Kidney glomerular epithelial cell (primary cell): ENCODE measurements at regions not wholly inside any gene's neighbourhood (a gene's known extent, or its start where the extent isn't known, plus 50 kb on each side); places are given as distances from the start of the nearest gene placed in this dataset.

Experiments
- DNase-seq: peaks from one replicate; lab custom pipeline; 2025; lab: John Stamatoyannopoulos, UW

DNA sequence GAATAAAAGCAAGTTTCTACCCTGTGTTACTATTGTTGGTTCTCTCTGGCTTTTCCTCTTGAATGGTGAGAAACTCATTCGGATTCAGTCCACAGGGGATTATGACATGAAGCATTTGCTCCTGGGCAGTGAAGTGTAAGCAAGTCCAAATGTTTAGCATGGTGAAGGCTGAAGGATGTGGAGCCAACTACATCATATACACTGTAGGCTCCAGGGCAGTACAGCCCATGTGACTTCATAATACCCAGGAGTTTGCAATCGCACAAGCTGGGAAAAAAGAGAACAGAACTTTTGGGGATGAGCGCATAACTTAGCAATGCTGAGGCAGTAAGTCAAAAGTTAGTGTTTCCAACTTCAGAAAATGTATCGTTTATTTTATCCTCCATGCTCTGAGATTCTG is 695.7 kb upstream of the POU3F3 start:
- no peak for DNase-seq

DNA sequence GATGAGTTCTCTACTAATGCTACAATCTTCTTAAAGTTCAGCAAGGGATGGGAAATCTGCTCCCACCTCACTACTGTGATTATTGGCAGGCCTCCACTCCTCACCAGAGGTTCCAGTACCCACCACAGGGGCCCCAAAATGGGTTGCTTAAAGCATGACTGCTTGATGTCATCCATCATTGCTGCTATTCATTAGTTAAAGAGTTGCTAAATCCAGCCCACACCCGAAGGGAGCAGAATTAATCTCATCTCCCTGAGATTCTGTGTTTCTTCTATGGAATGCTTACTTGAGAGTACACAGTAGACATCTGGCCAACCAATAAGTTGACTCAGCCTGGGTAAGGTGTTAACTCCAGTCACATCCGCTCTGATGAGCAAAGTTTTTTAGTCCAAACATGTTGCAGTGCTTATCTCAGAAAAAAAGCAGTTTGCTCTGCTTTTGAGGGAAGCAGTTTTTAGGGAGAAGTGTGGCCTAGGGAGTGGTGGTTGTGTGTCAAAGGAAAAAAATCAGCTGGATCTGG is 690.2 kb upstream of the POU3F3 start:
- DNase-seq = no peak

DNA sequence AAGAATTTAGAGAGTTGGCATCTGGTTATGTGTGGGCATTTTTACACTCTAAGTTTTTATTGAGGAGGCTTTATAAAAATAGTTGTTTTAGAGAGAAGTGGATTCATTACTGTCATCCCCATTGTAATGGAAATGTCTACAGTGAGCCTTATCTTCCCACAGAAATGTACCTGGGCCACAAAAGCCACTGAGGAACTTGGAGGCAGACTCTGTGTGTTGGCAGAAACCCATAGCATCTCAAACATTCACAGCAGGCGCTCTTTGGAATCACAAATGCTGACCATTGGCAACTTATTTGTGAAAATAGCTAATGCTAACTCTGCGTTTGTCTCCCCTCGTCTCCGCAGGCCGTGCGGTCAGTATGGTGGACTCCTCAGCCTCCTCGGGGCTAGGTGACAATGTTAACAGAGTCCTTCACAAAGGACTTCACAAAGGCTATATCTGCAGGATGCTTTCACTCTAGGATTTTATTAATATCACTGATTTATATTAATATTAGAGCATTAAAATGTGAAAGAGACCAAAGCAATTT is 689.1 kb upstream of the POU3F3 start:
- DNase-seq = no peak

DNA sequence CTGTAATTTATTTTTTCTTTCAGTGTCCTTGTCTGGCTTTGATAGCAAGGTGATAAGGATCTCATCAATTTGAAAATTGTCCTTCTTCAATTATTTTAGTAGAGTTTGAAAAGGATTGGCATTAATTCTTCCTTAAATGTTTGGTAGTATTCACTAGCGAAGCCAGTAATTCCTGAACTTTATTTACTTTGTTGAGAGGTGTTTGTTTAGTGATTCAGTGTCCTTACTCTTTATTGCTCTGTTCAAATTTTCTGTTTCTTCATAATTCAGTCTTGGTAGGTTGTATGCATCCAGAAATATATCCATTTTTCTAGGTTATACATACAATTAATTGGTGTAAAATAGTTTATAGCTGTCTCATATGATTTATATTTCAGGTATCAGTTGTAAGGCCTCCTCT is 676.7 kb upstream of the POU3F3 start:
- DNase-seq = no peak

DNA sequence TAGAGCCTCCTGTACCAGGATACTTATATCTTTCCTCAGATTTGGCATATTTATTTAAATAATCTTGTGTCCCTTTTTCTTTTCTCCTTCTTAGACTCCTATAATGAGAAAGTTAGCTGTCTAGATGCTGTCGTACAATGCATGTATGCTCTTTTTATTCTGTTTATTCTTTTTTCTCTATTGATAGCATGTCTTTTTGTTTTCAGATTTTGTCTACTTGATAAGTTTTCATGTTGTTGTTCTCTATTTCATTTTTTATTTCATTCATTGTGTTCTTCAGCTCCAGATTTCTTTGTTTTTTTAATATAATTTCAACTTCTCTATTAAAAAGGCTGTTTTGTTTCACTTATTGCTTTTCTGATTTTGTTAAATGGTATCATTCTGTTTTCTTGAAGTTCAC is 674.3 kb upstream of the POU3F3 start:
- no peak for DNase-seq

DNA sequence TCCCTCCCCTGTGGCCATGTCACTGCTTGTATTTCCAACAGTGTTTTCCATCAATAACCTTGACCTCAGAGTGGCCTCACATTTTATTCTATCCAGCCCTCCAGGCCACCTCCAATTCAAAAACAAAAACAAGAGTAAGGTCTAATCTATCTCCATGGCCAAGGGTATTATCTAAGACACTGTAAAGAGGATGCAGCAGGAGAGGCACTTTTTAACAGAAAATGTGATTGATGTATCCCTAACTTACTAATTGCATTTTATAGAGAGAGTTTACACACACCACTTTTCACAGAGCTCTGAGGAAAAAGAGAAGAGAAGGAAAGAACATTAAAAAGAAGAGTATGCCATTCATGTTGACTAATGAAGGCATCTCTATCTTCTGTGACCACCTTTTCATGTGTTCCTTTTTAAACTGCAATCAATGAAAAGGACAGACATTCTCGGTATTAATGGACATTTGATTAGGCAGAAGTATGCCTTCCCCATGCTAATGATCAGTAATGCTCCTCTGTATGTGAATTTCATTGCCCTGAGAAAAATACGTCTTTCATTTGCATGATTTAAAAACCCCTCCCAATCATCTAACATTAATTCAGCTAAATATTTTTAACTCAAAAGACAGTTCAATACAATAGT is 653.3 kb upstream of the POU3F3 start:
- no peak for DNase-seq

DNA sequence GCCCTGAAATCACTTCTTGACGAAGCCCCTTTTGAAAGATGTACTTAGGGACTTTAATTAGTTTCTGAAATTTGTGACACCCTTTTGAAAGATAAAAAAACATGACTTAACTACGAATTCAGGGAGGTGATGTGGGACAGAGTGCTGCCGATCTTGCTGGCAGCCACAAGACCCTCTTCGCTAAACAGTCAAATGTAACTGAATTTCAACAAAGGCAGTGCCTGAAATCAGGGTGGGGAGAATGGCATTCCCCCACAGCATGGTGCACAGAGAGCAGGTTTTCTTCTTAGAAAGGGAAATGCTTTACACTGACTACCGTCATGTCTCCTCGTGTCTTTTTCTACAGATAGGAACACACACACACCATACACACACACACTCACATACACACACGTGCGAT is 640.2 kb upstream of the POU3F3 start:
- no peak for DNase-seq

DNA sequence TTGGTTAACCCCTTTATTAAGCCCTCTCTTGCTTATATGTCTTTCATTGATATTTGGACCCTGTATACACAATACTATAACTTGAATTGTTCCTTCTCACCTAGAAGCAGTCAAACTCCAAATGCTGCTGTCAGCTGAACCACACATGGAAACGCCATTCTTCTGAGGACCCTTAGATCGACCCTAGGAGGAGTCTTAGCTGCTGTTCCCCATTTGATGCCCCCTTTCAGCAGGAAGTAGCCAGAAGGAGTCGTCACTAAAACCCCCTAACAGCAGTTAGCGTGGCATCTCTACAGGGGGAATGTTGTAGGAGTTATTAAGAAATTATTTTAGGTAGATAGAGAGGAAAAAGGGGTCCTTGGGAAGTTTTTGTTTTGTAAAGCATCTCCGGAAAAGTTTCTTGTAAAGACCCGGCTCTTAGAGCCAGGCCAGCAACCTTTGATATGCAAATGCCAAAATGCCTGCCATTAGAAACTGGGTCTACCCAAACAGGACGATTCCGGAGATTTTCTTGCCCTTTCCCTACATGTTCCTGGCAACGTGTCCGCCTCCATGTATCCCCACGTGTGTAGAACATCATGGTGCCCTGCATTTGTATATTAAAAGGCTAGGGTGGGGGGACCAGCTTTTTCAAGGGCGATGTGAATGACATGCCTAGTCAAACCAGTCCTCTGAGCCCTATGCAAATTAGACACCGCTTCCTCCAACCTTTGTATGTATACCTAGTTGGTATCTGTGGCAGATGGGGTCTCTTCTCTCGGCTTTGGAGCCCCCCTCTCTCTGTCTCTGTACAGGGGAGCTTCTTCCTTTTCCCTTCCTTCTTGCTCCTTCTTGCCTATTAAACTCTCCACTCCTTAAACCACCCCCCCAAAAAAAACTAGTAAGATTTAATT is 638.4 kb upstream of the POU3F3 start:
- DNase-seq = no peak

DNA sequence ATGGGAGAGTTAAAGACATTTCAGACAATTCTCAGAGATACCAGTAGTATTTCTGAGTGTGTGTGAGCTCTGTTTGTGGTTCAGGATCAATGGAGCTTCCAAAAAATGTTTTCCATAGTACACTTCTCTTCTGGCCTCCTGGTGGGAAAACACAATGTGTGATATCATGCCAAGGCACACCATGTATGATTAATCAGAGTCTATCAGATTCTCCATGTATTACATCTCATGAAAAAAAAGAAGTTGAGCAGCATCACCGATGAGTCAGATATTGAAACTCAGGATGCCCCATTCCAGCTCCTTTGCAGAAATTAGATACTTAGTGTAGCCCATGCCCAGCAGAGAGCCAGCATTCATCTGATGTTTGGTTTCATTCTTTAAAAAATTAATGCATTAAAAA is 620.3 kb upstream of the POU3F3 start:
- no peak for DNase-seq

DNA sequence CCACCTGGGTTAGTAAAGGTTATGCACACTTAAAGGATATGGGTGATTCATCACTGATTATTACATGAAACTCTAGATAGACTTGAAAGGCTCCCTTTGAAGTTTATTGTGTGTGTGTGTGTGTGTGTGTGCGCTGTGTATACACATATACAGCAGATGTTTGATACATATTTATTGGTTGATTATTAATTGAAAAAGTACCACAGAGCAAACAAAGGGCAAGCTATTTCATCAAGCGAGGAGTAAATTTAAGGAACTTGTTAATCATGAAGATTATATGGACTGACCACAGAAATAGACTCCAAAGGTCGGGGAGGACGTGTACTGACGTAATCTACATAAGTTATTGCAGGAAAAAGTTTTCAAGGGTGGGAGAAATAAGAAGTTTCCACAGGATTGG is 617.4 kb upstream of the POU3F3 start:
- no peak for DNase-seq

DNA sequence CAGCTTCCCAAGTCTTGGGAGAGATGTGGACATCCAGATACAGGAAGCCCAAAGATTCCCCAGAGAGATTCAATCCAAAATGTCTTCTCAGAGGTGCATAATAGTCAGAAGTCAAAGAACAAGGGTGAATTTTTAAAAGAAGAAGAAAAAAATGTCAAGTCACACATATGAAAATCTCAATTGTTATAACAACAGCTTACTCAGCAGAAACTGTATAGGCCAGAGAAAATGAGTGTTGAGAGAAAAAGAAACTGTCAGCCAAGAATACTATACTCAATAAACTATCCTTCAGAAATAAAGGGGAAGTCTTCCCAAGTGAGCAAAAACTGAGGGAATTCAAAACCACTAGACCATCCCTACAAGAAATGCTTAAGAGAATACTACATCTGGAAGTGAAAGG is 612.9 kb upstream of the POU3F3 start:
- DNase-seq = no peak

DNA sequence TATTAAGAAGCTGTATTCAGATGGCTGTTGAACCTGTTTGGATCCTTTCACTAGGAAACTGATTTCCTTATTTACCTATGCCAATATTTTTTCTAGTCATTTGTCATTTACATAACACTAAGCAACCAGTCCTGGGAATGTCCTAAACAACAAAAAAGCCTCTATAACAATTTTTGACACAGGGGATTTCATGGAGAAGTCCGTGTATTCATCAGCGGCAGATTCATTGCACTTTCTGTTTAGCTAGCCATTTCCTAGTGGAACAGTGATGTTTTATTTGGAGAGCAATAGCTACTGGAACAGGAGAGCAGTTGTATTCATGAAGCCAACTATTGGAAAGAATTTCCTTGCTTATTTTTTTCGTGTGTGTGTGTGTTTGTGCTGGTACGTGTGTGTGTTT is 604.3 kb upstream of the POU3F3 start:
- DNase-seq = no peak

DNA sequence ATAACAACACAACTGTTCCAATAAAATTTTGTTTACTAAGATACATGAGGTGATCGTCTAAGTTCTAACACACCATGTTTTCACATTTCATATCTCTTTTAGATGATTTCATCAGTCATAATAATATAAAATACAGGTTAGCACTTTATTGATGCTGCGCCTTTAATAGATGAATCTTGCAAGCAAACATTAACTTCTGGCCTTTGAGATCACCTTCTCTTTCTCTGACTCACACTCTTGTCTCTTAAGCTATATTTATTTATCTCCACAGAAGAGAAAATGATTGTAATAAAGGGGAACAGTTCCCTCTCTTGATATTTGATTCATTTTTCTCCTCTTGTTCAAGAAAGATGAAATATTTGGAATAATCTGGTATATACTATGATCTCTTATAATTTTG is 603.3 kb upstream of the POU3F3 start:
- DNase-seq = peak; percentile 46

DNA sequence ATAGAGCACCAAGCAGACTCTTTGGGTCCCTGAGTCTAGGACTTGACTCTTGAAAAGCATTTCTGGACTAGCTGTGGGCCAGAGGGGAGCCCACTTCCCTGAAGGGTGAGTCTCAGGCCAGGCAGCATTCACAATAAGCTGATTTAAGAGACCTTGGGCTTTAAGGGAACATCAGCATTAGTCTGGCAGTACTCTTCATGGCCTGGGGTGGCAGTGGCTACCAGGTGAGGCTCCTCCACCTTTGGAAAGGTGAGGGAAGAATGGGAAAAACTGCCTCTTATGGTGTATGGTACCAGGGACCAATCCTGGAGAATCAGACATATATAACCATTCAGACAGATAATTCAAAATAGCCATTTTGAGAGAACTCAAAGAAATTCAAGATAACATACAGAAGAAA is 599.9 kb upstream of the POU3F3 start:
- no peak for DNase-seq

DNA sequence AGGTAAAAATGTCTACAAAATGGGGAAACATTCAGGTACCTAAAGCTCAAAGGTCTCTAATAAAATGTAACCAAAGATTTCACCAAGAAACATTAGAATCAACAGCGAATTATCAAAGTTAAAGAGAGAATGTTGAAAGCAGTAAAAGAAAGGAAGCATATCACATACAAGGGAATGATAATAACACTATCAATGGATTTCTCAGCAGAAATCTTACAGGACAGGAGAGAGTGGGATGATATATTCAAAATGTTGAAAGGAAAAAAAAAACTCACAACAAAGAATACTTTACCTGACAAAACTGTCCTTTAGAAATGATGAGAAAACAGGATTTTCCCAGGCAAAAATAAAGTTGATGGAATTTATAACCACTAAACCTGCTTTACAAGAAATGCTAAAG is 591.2 kb upstream of the POU3F3 start:
- DNase-seq = no peak

DNA sequence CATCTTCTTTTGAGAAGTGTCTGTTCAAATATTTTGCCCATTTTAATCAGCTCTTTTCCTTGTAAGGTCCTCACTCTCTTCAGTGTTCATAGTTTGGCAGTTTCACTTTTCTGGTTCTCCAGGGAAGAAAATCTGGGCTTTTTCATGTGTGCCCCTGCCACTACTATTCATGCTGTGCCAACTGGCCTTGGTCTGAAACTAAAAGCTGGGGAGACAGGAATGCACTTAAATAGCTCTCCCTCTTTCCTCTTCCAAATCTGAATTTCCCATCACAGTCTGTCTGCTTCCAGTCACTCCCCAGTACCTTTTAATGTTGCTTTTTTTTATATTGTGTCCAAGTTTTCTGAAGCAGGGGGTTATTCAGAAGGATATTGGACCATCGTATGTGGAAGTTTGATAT is 574.3 kb upstream of the POU3F3 start:
- no peak for DNase-seq

DNA sequence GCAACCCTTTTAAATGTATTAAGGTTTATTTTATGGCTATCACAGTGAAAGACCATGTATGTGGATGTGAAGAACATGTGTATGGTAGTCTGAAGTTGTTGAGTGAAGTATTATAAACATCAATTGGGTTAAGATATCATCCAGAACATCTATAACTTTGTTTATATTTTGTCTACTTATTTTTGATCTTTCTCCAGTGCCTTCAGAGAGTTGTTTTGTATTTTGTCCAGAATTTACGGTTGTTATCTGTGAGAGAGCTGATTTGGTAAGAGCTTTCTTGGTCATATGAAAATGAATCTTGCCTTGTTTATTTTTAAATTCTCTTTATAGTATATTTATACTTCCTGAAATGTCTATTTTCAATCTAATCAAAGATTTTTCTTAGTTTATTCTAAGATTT is 573.7 kb upstream of the POU3F3 start:
- DNase-seq = no peak

DNA sequence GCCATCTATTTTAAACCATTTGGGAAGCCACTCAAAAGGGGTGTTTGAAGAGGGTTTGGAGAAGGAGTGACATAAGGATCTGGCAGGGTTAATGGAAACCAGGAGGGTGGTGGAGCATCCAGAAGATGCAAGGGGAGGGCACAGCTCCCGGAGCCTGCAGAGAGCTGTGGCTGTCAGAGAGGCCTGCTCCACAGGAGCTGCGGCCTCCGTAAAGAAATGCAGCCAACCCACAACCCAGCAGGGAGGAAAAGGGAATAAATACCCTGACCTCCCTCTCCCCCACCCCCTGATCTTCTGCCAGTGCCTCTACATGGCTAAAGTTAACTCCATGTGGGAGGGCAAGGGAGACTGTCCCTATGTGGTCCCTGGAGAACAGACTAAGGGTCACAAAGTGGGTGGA is 567.1 kb upstream of the POU3F3 start:
- DNase-seq = no peak

DNA sequence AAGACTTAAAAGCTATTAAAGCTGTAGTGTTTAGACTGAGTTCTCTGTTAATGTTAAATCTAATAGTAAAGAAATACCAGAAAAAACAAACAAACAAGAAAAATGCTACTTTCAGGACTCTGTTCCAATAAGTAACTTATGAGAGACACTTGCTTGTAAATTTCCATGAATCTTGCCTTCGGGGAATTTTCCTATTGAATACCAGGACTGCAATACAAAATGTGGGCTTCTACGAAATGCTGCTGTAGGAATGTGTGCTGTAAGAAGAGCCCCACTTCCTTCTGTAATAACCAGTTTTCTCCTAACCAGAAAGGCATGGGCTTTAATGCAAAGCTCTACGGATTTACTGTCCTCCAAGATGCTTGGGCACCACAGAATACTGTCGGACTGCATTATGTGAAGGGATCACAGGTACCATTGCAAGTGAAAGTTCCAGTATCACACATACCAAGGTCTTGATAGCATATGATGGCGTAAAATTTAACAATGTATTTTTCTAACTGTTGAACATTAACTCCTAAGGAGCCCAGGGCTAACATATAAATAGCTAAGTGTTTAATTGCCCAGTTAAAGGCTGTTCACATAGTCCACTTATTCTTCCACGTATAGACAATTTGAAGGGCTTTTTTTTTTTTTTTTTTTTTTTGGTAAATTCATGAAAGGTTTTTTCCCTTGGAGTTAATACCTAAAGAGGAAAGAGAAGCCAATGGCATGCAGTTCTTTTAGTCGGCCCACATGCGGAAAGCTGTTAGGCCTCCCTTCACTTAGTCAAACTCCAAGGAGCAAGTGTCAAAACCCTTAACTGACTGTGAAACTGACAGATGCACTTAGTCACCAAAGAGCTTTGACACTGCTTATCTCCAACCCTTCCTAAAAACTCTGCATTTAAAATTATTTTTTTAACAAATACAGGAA is 564.0 kb upstream of the POU3F3 start:
- DNase-seq = peak; percentile 16

DNA sequence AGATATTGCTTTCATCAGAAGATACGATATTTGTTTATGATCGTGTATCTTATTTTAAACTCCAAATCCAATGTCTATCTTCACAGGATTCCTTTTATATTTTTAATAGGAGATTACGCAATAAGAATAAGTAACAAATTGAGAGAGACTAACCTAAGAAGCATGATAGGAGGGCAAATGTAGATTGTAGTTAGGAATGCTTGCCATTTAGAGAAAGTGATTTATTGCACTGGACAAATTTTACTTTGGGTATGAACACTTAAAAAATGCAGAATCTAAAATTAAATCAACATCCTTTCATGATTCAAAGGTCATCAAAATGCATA is 563.4 kb upstream of the POU3F3 start:
- peak; percentile 40 for DNase-seq

DNA sequence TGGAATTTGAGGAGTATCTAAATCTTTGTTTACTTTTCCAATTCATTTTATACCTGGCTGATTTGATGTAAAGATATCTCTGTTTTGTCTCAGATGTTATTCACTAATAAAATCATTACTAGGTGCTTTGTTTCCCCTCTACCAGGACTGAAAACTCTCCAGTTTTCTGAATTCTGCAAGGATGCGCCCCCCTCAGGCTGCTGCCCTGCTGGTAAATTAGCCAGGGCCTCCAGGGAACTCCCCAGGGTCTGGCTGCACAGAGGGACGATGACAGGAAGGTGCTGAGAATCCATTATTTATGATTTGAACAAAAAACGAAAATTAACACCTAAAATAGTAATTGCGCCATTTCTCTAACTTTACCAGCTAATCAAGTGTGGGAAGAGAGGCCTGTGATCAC is 541.2 kb upstream of the POU3F3 start:
- DNase-seq = no peak

DNA sequence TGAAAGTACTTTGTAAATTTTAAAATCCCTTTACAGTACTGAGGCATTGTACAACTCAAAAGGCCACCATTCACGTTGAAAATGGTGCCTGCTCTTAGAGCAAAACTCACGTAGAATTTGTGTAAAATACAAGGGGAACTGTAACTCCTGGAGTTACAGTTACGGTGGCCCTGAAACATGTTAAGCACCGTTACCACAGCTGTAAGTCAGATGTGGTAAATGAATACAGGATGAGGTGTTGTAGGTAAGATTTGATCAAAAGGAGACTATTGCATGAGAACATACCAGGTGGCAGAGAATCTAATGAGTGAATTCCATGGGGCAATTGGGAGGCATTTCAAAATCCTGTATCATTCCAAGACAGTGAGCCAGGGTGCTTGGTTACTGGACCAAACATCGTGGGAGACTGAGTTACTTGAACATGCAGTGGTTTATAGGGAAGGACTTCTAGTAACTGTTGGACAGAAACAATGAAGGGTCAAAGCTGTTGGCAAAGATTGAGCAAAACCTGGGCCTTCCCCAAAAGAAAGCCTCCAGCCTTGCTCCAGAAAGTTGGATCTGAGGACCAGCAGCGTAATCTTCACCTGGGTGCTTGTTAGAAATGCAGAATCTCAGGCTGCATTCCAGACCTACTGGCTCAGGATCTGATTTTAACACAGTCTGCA is 535.8 kb upstream of the POU3F3 start:
- peak; percentile 22 for DNase-seq
